Mucosa of stomach (tissue), 1 donor: ENCODE measurements at regions not wholly inside any gene's neighbourhood (a gene's known extent, or its start where the extent isn't known, plus 50 kb on each side); places are given as distances from the start of the nearest gene placed in this dataset.

ENCODE experiments used
- H3K27me3 ChIP-seq: one replicate; pipeline ENCODE4 v1.7.0; 2013; ENCODE audit warnings: mild to moderate bottlenecking, low read length; ENCODE audit not compliant: control insufficient read depth, insufficient read depth
- H3K36me3 ChIP-seq: one replicate; pipeline ENCODE4 v1.7.0; 2013; ENCODE audit warnings: low read length; ENCODE audit not compliant: control insufficient read depth, insufficient read depth
- H3K4me1 ChIP-seq: one replicate; pipeline ENCODE4 v1.7.0; 2013; ENCODE audit warnings: mild to moderate bottlenecking, low read length; ENCODE audit not compliant: control insufficient read depth, insufficient read depth
- H3K4me3 ChIP-seq: one replicate; pipeline ENCODE4 v1.7.0; 2013; ENCODE audit warnings: low read length
- H3K9ac ChIP-seq: one replicate; pipeline ENCODE4 v1.7.0; 2013; ENCODE audit warnings: mild to moderate bottlenecking, low read length, moderate library complexity
- H3K9me3 ChIP-seq: one replicate; pipeline ENCODE4 v1.7.0; 2013; ENCODE audit warnings: mild to moderate bottlenecking, low read length, moderate library complexity; ENCODE audit not compliant: control insufficient read depth
- donor health status: Pancreatic carcinoma.

GRCh38 chr5:89098199-89098756 lies 215.3 kb upstream of the MEF2C start:
- H3K9ac ChIP-seq, result no peak overlapping the region
- no peaks in the 10 kb centered on the region for H3K4me1 ChIP-seq
- no peaks in the 10 kb centered on the region for H3K27me3 ChIP-seq
- H3K9me3 ChIP-seq, result no peaks in the 10 kb centered on the region
- H3K4me3 ChIP-seq, result no peak overlapping the region
- H3K36me3 ChIP-seq, result no peaks in the 10 kb centered on the region

- H3K9me3 ChIP-seq, result no peaks in the 10 kb centered on the region
- no peaks in the 10 kb centered on the region for H3K4me1 ChIP-seq
- no peak overlapping the region for H3K4me3 ChIP-seq
Measured at GRCh38 chr5:89097103-89097502, 214.1 kb upstream of the MEF2C start.

GRCh38 chr5:89095341-89095740 lies 212.4 kb upstream of the MEF2C start:
- Histone ChIP-seq H3K9me3 (no peaks in the 10 kb centered on the region), H3K27me3 (no peaks in the 10 kb centered on the region), H3K9ac (no peak overlapping the region), H3K4me1 (no peaks in the 10 kb centered on the region), H3K36me3 (no peaks in the 10 kb centered on the region), H3K4me3 (no peak overlapping the region)

More at GRCh38 chr5:89097103-89097502, 214.1 kb upstream of the MEF2C start:
- Histone ChIP-seq H3K9ac (no peak overlapping the region), H3K36me3 (no peaks in the 10 kb centered on the region), H3K27me3 (no peaks in the 10 kb centered on the region)

GRCh38 chr5:89090037-89090436 lies 207.1 kb upstream of the MEF2C start:
- Histone ChIP-seq H3K4me1 (no peaks in the 10 kb centered on the region), H3K36me3 (no peaks in the 10 kb centered on the region), H3K27me3 (no peaks in the 10 kb centered on the region), H3K4me3 (no peak overlapping the region), H3K9ac (no peak overlapping the region), H3K9me3 (no peaks in the 10 kb centered on the region)

GRCh38 chr5:89087551-89088318 lies 204.8 kb upstream of the MEF2C start:
- H3K4me1 ChIP-seq, result no peaks in the 10 kb centered on the region
- no peaks in the 10 kb centered on the region for H3K27me3 ChIP-seq
- no peak overlapping the region for H3K4me3 ChIP-seq
- no peaks in the 10 kb centered on the region for H3K36me3 ChIP-seq
- H3K9me3 ChIP-seq, result no peaks in the 10 kb centered on the region
- no peak overlapping the region for H3K9ac ChIP-seq

- H3K9me3 ChIP-seq, result no peaks in the 10 kb centered on the region
- H3K4me1 ChIP-seq, result no peaks in the 10 kb centered on the region
- H3K36me3 ChIP-seq, result no peaks in the 10 kb centered on the region
- no peak overlapping the region for H3K9ac ChIP-seq
- no peaks in the 10 kb centered on the region for H3K27me3 ChIP-seq
- H3K4me3 ChIP-seq, result no peak overlapping the region
Measured at GRCh38 chr5:89087128-89087527, 204.1 kb upstream of the MEF2C start.

GRCh38 chr5:89086390-89087086 lies 203.6 kb upstream of the MEF2C start:
- no peaks in the 10 kb centered on the region for H3K9me3 ChIP-seq
- H3K4me3 ChIP-seq, result no peak overlapping the region
- H3K36me3 ChIP-seq, result no peaks in the 10 kb centered on the region
- H3K27me3 ChIP-seq, result no peaks in the 10 kb centered on the region
- no peak overlapping the region for H3K9ac ChIP-seq
- no peaks in the 10 kb centered on the region for H3K4me1 ChIP-seq

GRCh38 chr5:89083791-89084190 lies 200.8 kb upstream of the MEF2C start:
- Histone ChIP-seq H3K4me3 (no peak overlapping the region), H3K9me3 (no peaks in the 10 kb centered on the region), H3K27me3 (no peaks in the 10 kb centered on the region), H3K4me1 (no peaks in the 10 kb centered on the region), H3K9ac (no peak overlapping the region), H3K36me3 (no peaks in the 10 kb centered on the region)

GRCh38 chr5:89081360-89081759 lies 198.4 kb upstream of the MEF2C start:
- Histone ChIP-seq H3K27me3 (no peaks in the 10 kb centered on the region), H3K36me3 (no peaks in the 10 kb centered on the region), H3K9ac (no peak overlapping the region), H3K4me1 (no peaks in the 10 kb centered on the region), H3K9me3 (no peaks in the 10 kb centered on the region), H3K4me3 (no peak overlapping the region)

- Histone ChIP-seq H3K27me3 (no peaks in the 10 kb centered on the region), H3K4me1 (no peaks in the 10 kb centered on the region), H3K4me3 (no peak overlapping the region), H3K36me3 (no peaks in the 10 kb centered on the region), H3K9me3 (no peaks in the 10 kb centered on the region), H3K9ac (no peak overlapping the region)
Measured at GRCh38 chr5:89080467-89081116, 197.6 kb upstream of the MEF2C start.

- Histone ChIP-seq H3K4me1 (no peaks in the 10 kb centered on the region), H3K4me3 (no peak overlapping the region), H3K9me3 (no peaks in the 10 kb centered on the region), H3K36me3 (no peaks in the 10 kb centered on the region), H3K27me3 (no peaks in the 10 kb centered on the region), H3K9ac (no peak overlapping the region)
Measured at GRCh38 chr5:89072842-89073672, 190.1 kb upstream of the MEF2C start.
